Naive B cell (primary cell): ENCODE measurements at regions not wholly inside any gene's neighbourhood (a gene's known extent, or its start where the extent isn't known, plus 50 kb on each side); places are given as distances from the start of the nearest gene placed in this dataset.

Experiments used
- ATAC-seq, 2 donors: fragments of 150-1000 bp; cut with Tn5 transposase; 2 replicates each; pipeline ENCODE4 v1.10.0; 2021; ENCODE audit warnings: low read depth in 2 of 2, mild to moderate bottlenecking in 2 of 2, moderate library complexity in 2 of 2
- DNase-seq: peaks from one replicate; pipeline ENCODE4 v3.0.0; 2022
- H3K27ac Mint-ChIP-seq, 6 donors: one replicate each; pipeline ENCODE4 v1.8.0; 2020 to 2022; ENCODE audit warnings: mild to moderate bottlenecking in 6 of 6, mixed read lengths in 6 of 6, moderate library complexity in 5 of 6, inconsistent platforms in 2 of 6
- H3K27me3 Mint-ChIP-seq, 3 donors: one replicate each; pipeline ENCODE4 v1.8.0; 2021 to 2022; ENCODE audit warnings: mixed read lengths in 3 of 3, mild to moderate bottlenecking in 1 of 3
- H3K36me3 Mint-ChIP-seq, 2 donors: one replicate each; pipeline ENCODE4 v1.8.0; 2020 to 2022; ENCODE audit warnings: mixed read lengths in 2 of 2, inconsistent platforms in 1 of 2, mild to moderate bottlenecking in 1 of 2
- H3K4me1 Mint-ChIP-seq, 3 donors: one replicate each; pipeline ENCODE4 v1.8.0; 2020 to 2022; ENCODE audit warnings: mixed read lengths in 3 of 3, inconsistent platforms in 1 of 3, mild to moderate bottlenecking in 1 of 3, moderate library complexity in 1 of 3
- H3K4me3 Mint-ChIP-seq, 8 donors: one replicate each; pipeline ENCODE4 v1.8.0; 2020 to 2022; ENCODE audit warnings: mild to moderate bottlenecking in 8 of 8, mixed read lengths in 8 of 8, moderate library complexity in 8 of 8, inconsistent platforms in 2 of 8
- H3K9me3 Mint-ChIP-seq, 7 donors: one replicate each; pipeline ENCODE4 v1.8.0; 2020 to 2022; ENCODE audit warnings: mixed read lengths in 7 of 7, mild to moderate bottlenecking in 5 of 7, inconsistent platforms in 2 of 7, moderate library complexity in 1 of 7

- Mint-ChIP-seq H3K27me3 (no peaks in the 10 kb centered on the region), H3K9me3 (peaks cover 6 to 28% (median 20%) of the 10 kb centered on the region in 7 donors), H3K27ac (no peak overlapping the region), H3K36me3 (no peaks in the 10 kb centered on the region), H3K4me3 (no peak overlapping the region), H3K4me1 (no peaks in the 10 kb centered on the region)
- no peak for DNase-seq
- ATAC-seq, result no peak
These were observed 2098.3 kb downstream of the TP53TG3F start for GRCh38 chr16:35557731-35558130.

DNA sequence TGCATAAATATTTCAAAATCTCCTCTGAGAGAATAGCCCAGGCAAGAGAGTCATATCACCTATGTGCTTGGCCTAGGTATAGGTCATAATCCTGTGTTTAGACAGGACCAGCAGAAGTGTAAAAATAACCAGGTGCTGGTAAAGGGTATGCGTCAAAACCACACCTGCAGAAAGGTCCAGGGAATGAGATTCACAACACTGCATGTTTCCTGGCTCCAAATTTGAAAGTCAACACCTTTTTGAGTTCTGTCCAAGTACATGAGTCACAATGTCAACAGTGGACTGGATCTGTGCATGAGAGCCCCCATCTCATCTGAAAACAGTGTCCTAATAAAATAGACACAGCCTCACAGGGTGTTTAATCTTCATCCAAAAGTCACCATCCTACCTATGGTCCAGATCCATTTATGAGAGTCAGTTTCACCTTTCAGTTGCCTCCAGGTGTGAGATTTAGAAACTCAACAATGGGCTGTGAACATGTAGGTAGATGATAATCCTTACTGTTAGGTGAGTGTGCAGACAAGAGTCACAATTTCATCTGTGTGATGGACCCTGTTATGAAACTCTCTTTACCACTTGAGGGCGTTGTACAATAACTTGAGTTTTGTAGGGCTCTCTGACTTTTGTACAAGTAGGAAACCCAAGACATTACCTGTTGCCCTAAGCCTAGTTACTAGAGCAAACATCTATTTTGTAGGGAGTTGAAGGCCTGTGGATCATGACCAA, 2100.7 kb downstream of the TP53TG3F start:
- peaks cover 3 to 30% (median 18%) of the 10 kb centered on the region in 7 donors for H3K9me3 Mint-ChIP-seq
- no peak overlapping the region for H3K4me3 Mint-ChIP-seq
- no peaks in the 10 kb centered on the region for H3K4me1 Mint-ChIP-seq
- DNase-seq, result no peak
- H3K27me3 Mint-ChIP-seq, result no peaks in the 10 kb centered on the region
- no peak for ATAC-seq
- no peaks in the 10 kb centered on the region for H3K36me3 Mint-ChIP-seq
- H3K27ac Mint-ChIP-seq, result no peak overlapping the region

- no peak overlapping the region for H3K27ac Mint-ChIP-seq
- no peak for ATAC-seq
- peaks cover 3 to 32% (median 22%) of the 10 kb centered on the region in 7 donors for H3K9me3 Mint-ChIP-seq
- no peak for DNase-seq
- H3K4me3 Mint-ChIP-seq, result no peak overlapping the region
- H3K4me1 Mint-ChIP-seq, result no peaks in the 10 kb centered on the region
- no peaks in the 10 kb centered on the region for H3K27me3 Mint-ChIP-seq
- H3K36me3 Mint-ChIP-seq, result no peaks in the 10 kb centered on the region
These were observed 2101.2 kb downstream of the TP53TG3F start for GRCh38 chr16:35560637-35560984.

DNA sequence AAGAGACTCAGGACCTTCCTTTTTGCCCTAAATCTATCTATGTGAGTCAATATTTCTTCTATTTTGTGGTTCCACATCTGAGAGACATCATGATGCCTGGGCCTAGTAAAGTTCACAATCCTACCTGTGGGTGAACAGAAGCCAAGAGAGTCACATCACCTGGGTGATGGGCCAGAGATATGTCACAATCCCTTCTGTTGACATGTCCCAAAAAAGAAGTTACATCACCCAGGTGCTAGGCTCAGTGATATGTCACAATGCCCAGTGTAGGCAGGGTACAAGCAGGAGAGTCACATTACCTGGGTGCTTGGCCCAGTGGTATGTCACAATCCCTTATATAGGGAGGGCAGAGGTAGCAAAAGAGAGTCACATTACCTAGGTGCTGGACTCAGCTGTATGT, 2101.9 kb downstream of the TP53TG3F start:
- ATAC-seq (no peak), DNase-seq (no peak)
- Mint-ChIP-seq H3K4me3 (no peak overlapping the region), H3K27ac (no peak overlapping the region), H3K4me1 (no peaks in the 10 kb centered on the region), H3K9me3 (peaks cover 3 to 27% (median 20%) of the 10 kb centered on the region in 7 donors), H3K27me3 (no peaks in the 10 kb centered on the region), H3K36me3 (no peaks in the 10 kb centered on the region)

DNA sequence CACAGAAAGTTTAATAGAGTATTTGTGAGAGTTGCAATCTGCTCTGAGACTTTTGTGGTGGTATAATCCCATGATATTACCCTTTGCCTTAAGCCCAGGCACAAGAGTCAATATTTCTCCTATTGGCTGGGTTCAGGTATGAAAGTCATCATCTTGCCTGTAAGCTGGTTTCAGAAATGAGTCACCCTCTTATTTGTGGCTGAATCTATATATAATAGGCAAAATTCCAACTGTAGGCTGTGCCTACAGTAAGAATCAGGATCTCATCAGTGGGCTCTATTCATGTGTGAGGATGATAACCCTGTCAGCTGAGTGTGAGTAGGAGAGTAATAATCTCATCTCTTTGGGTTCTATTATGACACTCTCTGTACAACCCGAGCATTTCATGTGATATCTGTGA, 2103.1 kb downstream of the TP53TG3F start:
- no peak overlapping the region for H3K27ac Mint-ChIP-seq
- DNase-seq, result no peak
- H3K27me3 Mint-ChIP-seq, result no peaks in the 10 kb centered on the region
- H3K9me3 Mint-ChIP-seq, result peaks cover 4 to 27% (median 22%) of the 10 kb centered on the region in 7 donors
- no peaks in the 10 kb centered on the region for H3K36me3 Mint-ChIP-seq
- no peaks in the 10 kb centered on the region for H3K4me1 Mint-ChIP-seq
- H3K4me3 Mint-ChIP-seq, result no peak overlapping the region
- ATAC-seq, result no peak

GRCh38 chr16:35562919-35563318, 2103.5 kb downstream of the TP53TG3F start:
- Mint-ChIP-seq H3K36me3 (no peaks in the 10 kb centered on the region), H3K4me1 (no peaks in the 10 kb centered on the region), H3K9me3 (peaks cover 9 to 28% (median 25%) of the 10 kb centered on the region in 7 donors), H3K27ac (no peak overlapping the region), H3K27me3 (no peaks in the 10 kb centered on the region), H3K4me3 (no peak overlapping the region)
- DNase-seq (no peak), ATAC-seq (no peak)

GRCh38 chr16:35564148-35564547, 2104.7 kb downstream of the TP53TG3F start:
- H3K27ac Mint-ChIP-seq, result no peak overlapping the region
- peaks cover 10 to 26% (median 22%) of the 10 kb centered on the region in 7 donors for H3K9me3 Mint-ChIP-seq
- no peak for ATAC-seq
- no peaks in the 10 kb centered on the region for H3K4me1 Mint-ChIP-seq
- H3K4me3 Mint-ChIP-seq, result no peak overlapping the region
- H3K36me3 Mint-ChIP-seq, result no peaks in the 10 kb centered on the region
- no peak for DNase-seq
- no peaks in the 10 kb centered on the region for H3K27me3 Mint-ChIP-seq

DNA sequence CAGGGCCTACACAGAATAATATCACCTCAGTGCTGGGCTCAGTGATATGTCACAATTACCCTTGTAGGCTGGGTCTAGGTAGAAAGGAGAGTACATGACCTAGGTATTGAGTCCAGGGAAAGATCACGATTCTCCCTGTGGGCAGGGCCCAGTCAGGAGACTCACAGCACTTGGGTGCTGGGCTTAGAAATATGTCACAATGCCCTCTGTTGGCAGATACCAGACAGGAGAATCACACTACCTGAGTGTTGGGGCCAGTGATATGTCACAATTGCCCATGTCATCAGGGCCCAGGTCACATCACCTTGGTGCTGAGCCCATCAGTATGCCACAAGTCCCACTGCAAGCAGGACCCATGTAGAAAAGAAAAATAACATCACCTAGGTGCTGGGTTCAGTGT, 2105.5 kb downstream of the TP53TG3F start:
- Mint-ChIP-seq H3K27ac (no peak overlapping the region), H3K4me1 (no peaks in the 10 kb centered on the region), H3K36me3 (no peaks in the 10 kb centered on the region), H3K4me3 (no peak overlapping the region), H3K9me3 (peaks cover 7 to 28% (median 20%) of the 10 kb centered on the region in 7 donors), H3K27me3 (no peaks in the 10 kb centered on the region)
- ATAC-seq, result no peak
- DNase-seq, result no peak

DNA sequence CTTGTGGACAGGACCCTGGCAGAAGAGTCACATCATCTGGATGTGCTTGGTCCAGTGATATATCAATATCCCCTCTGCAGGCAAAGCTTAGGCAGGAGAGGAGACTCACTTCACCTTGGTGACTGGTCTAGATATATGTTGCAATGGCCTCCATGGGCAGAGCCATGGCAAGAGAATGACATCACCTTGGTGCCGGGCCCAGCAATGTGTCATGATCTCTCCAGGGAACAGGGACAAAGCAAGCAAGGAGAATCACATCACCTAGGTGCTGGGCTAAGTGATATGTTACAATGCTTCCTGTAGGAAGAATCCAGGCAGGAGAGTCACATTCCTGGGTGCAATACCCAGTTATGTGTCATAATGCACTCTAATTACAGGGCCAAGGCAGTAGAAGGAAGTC, 2106.2 kb downstream of the TP53TG3F start:
- H3K9me3 Mint-ChIP-seq, result peaks cover 8 to 31% (median 16%) of the 10 kb centered on the region in 7 donors
- H3K27ac Mint-ChIP-seq, result no peak overlapping the region
- no peaks in the 10 kb centered on the region for H3K36me3 Mint-ChIP-seq
- no peak overlapping the region for H3K4me3 Mint-ChIP-seq
- no peaks in the 10 kb centered on the region for H3K4me1 Mint-ChIP-seq
- ATAC-seq, result no peak
- no peak for DNase-seq
- H3K27me3 Mint-ChIP-seq, result no peaks in the 10 kb centered on the region

GRCh38 chr16:35569413-35569812, 2110.0 kb downstream of the TP53TG3F start:
- ATAC-seq (no peak), DNase-seq (no peak)
- Mint-ChIP-seq H3K9me3 (peaks cover 16 to 32% (median 24%) of the 10 kb centered on the region in 7 donors), H3K27me3 (no peaks in the 10 kb centered on the region), H3K4me3 (no peak overlapping the region), H3K4me1 (no peaks in the 10 kb centered on the region), H3K27ac (no peak overlapping the region), H3K36me3 (peaks cover 0 to 13% of the 10 kb centered on the region in 2 donors)

DNA sequence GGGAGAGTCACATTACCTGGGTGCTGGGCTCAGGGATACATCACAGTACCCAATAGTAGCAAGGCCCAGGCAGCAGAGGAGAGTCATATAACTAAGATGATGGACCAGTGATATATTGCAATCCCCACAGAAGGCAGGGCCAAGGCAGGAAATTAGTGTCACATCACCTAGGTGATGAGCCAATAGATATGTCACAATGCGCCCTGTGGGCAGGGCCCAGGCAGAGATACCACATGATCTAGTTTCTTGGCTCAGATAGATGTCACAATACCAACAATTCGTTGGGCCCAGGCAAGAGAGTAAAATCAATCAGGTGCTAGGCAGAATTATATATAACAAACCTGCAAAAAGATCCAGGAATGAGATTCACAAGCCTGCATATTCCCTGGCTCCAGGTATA, 2111.5 kb downstream of the TP53TG3F start:
- H3K36me3 Mint-ChIP-seq, result peaks cover 0 to 13% of the 10 kb centered on the region in 2 donors
- H3K4me3 Mint-ChIP-seq, result peak overlapping the region in 1 of 8 donors; percentile 74
- H3K4me1 Mint-ChIP-seq, result no peaks in the 10 kb centered on the region
- H3K27ac Mint-ChIP-seq, result no peak overlapping the region
- H3K27me3 Mint-ChIP-seq, result no peaks in the 10 kb centered on the region
- no peak for ATAC-seq
- peaks cover 16 to 33% (median 24%) of the 10 kb centered on the region in 7 donors for H3K9me3 Mint-ChIP-seq
- no peak for DNase-seq

GRCh38 chr16:35572186-35572585, 2112.8 kb downstream of the TP53TG3F start:
- H3K4me3 Mint-ChIP-seq, result no peak overlapping the region
- H3K27ac Mint-ChIP-seq, result no peak overlapping the region

DNA sequence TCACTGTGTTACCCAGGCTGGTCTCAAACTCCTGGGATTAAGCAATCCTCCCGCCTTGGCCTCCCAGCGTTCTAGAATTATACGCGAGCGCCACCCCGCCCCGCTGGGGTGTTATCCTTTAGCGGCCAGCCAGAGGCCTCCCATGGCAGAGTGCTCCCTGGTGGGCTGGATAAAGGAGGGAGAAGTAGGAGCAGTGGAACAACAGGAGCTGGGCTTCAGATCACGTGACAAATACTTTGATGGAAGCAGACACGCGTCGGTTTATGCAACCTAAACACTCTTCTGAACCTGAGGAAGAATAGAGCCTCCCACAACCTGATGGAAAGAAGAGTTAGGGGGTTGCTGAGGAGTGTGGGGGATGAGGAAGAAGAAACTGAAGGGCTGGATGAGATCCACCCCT, 2114.0 kb downstream of the TP53TG3F start:
- no peak for ATAC-seq
- Mint-ChIP-seq H3K36me3 (peaks cover 0 to 21% of the 10 kb centered on the region in 2 donors), H3K4me3 (no peak overlapping the region), H3K9me3 (peaks cover 17 to 32% (median 22%) of the 10 kb centered on the region in 7 donors), H3K4me1 (no peaks in the 10 kb centered on the region), H3K27ac (no peak overlapping the region), H3K27me3 (no peaks in the 10 kb centered on the region)
- DNase-seq, result no peak

More at GRCh38 chr16:35572186-35572585, 2112.8 kb downstream of the TP53TG3F start:
- DNase-seq (no peak), ATAC-seq (no peak)
- Mint-ChIP-seq H3K9me3 (peaks cover 16 to 33% (median 25%) of the 10 kb centered on the region in 7 donors), H3K36me3 (peaks cover 0 to 21% of the 10 kb centered on the region in 2 donors), H3K27me3 (no peaks in the 10 kb centered on the region), H3K4me1 (no peaks in the 10 kb centered on the region)

DNA sequence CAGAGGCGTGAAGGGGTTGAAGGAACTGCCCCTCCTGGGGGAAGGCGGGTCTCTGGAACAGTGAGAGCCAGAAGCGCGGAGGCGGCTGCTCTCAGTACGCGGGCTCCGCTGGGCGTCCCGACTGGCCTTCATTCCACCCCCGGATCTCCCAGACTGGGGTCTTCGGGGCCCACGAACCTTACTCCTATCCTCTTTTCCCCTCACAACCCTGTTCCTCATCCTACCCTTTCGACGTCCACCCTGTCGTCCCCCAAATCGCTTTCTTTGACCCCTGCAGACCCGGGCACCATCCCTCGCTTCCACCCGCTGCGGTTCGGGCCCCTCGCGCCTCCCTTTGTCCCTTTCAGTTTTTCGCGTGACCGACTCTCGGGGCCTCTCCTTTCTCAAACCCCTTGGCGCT, 2114.6 kb downstream of the TP53TG3F start:
- ATAC-seq (no peak), DNase-seq (no peak)
- no peaks in the 10 kb centered on the region for H3K27me3 Mint-ChIP-seq
- H3K9me3 Mint-ChIP-seq, result peaks cover 20 to 35% (median 22%) of the 10 kb centered on the region in 7 donors
- peak overlapping the region in 1 of 8 donors; percentile 59 for H3K4me3 Mint-ChIP-seq
- peaks cover 0 to 21% of the 10 kb centered on the region in 2 donors for H3K36me3 Mint-ChIP-seq
- no peaks in the 10 kb centered on the region for H3K4me1 Mint-ChIP-seq
- no peak overlapping the region for H3K27ac Mint-ChIP-seq
